Suprapubic skin (tissue), 4 donors: ENCODE measurements at regions not wholly inside any gene's neighbourhood (a gene's known extent, or its start where the extent isn't known, plus 50 kb on each side); places are given as distances from the start of the nearest gene placed in this dataset.

ENCODE experiments used
- DNase-seq, 2 donors: peaks; one replicate each; pipeline ENCODE4 v3.0.0-alpha.2; 2019; ENCODE audit warnings: low spot score in 2 of 2
- H3K27ac ChIP-seq: fragments of 200-600 bp; sonication (generic); one replicate; pipeline ENCODE4 v1.5.1; 2019
- H3K27me3 ChIP-seq: fragments of 200-600 bp; sonication (generic); one replicate; pipeline ENCODE4 v1.5.1; 2019
- H3K36me3 ChIP-seq: fragments of 200-600 bp; sonication (generic); one replicate; pipeline ENCODE4 v1.5.1; 2019
- H3K4me1 ChIP-seq: fragments of 200-600 bp; sonication (generic); one replicate; pipeline ENCODE4 v1.5.1; 2019
- H3K4me3 ChIP-seq: fragments of 200-600 bp; sonication (generic); one replicate; pipeline ENCODE4 v1.5.1; 2019; ENCODE audit warnings: mild to moderate bottlenecking
- H3K9me3 ChIP-seq: fragments of 200-600 bp; sonication (generic); one replicate; pipeline ENCODE4 v1.5.1; 2019
- EP300 ChIP-seq: sonication (generic); formaldehyde crosslinking; IDR thresholded peaks from one replicate; pipeline ENCODE4 v1.6.1; 2017; ENCODE audit warnings: antibody characterized with exemption
- POLR2A ChIP-seq, 2 donors: fragments of 450-650 bp; IDR thresholded peaks; one replicate each; pipeline ENCODE4 v1.6.1; 2017; ENCODE audit warnings: antibody characterized with exemption in 2 of 2, mild to moderate bottlenecking in 2 of 2, moderate library complexity in 2 of 2
- POLR2AphosphoS5 ChIP-seq, 3 donors: sonication (generic); formaldehyde crosslinking; IDR thresholded peaks; one replicate each; pipeline ENCODE4 v1.6.1; 2017; ENCODE audit warnings: antibody characterized with exemption in 3 of 3
- WGBS: methylation state at CpG from one replicate; pipeline ENCODE4 v1.1.5; 2018; 5-methylcytosine and 5-hydroxymethylcytosine counted together
- TF ChIP-seq, protein P1 (sequence below), 2 donors: fragments of 200-600 bp in 1 of 2; fragments of 450-650 bp in 1 of 2; sonication (generic) in 1 of 2; IDR thresholded peaks; one replicate each; pipeline ENCODE4 v1.5.1; 2016 to 2019; ENCODE audit warnings: antibody characterized with exemption in 2 of 2, mild to moderate bottlenecking in 1 of 2, moderate library complexity in 1 of 2

DNA sequence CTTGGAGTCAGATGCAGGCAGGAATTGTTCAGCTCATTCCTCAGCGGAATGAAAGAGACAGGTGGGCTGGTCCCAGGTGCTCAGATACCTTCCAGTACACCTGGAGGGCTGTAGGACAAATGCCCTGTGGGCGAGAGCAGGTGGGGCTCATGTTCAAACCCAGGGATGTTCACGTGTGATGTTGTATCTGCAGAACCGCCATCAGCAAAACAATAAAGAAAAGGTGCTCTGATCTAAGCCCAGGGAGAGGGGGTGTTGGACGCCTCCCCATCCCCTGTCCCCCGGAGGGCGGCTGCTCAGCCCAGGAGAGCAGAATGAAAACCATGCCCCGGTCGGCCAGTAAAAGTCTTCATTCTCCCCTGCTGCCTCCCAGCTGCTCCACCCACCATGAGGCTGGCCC lies 197.4 kb downstream of the HAUS1 start:
- H3K27ac ChIP-seq = no peak overlapping the region
- no peaks in the 10 kb centered on the region for H3K9me3 ChIP-seq
- no peaks in the 10 kb centered on the region for H3K4me1 ChIP-seq
- no peaks in the 10 kb centered on the region for H3K36me3 ChIP-seq
- H3K27me3 ChIP-seq = no peaks in the 10 kb centered on the region
- TF ChIP-seq POLR2AphosphoS5 (IDR thresholded peaks at IDR 0.05) (no peak), POLR2A (IDR thresholded peaks at IDR 0.05) (no peak), EP300 (no peak)
- TF ChIP-seq, protein P1, sequence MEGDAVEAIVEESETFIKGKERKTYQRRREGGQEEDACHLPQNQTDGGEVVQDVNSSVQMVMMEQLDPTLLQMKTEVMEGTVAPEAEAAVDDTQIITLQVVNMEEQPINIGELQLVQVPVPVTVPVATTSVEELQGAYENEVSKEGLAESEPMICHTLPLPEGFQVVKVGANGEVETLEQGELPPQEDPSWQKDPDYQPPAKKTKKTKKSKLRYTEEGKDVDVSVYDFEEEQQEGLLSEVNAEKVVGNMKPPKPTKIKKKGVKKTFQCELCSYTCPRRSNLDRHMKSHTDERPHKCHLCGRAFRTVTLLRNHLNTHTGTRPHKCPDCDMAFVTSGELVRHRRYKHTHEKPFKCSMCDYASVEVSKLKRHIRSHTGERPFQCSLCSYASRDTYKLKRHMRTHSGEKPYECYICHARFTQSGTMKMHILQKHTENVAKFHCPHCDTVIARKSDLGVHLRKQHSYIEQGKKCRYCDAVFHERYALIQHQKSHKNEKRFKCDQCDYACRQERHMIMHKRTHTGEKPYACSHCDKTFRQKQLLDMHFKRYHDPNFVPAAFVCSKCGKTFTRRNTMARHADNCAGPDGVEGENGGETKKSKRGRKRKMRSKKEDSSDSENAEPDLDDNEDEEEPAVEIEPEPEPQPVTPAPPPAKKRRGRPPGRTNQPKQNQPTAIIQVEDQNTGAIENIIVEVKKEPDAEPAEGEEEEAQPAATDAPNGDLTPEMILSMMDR (IDR thresholded peaks at IDR 0.05) = no peak
- 78% methylated on average over 4 of the region's 9 CpGs for WGBS
- DNase-seq = no peak
- H3K4me3 ChIP-seq = no peak overlapping the region

DNA sequence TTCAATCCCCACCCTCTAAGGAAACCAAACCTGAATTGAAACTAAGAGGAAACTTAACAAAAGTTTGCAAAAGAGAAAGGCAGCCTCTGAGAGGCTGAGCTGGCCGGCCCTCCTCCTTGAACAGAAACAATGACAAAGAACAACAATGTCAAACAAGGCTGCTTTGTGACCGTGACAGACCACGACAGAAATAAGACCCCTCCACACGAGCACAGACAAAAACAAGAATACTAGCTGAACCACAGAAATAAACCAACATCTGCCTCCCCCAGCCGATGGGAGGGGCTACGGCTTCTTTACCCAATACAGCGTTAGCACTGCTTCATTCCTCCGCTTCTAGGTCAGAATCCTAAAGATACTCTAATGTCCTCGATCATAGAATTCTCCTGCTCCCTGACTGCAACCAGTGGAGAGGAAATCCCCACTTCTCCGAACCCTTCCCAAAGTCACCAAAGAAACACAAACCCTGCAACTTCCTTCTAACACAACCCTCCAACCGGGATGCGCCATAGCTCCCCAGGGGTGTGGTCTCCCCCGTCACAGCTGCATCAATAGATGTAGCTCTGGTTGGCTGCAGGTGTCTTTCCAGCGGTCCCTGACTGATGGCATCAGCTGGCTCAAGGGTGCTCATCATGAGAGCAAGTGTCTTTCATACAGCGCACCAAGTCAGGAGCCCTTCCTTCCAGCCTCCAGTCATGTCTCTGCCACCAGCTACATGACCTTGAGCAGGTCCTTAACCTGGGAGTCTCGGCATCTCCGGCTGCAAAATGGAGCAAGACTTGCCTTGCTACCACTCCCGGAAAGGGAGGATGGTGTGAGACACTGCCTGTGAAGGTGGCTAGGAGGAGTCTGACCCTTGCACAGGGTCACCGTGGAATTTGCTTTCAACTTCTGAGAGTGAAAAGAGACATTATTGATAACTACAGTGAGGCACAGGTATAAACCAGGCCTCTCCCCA lies 198.6 kb downstream of the HAUS1 start:
- Histone ChIP-seq H3K9me3 (no peaks in the 10 kb centered on the region), H3K36me3 (no peaks in the 10 kb centered on the region), H3K4me3 (no peak overlapping the region), H3K27ac (no peak overlapping the region), H3K27me3 (no peaks in the 10 kb centered on the region), H3K4me1 (no peaks in the 10 kb centered on the region)
- no peak for DNase-seq
- no peak for TF ChIP-seq POLR2A (IDR thresholded peaks at IDR 0.05)
- TF ChIP-seq, protein P1 (IDR thresholded peaks at IDR 0.05) = no peak
- no peak for TF ChIP-seq POLR2AphosphoS5 (IDR thresholded peaks at IDR 0.05)
- TF ChIP-seq EP300 = no peak
- 77% methylated on average over 19 of the region's 19 CpGs for WGBS

DNA sequence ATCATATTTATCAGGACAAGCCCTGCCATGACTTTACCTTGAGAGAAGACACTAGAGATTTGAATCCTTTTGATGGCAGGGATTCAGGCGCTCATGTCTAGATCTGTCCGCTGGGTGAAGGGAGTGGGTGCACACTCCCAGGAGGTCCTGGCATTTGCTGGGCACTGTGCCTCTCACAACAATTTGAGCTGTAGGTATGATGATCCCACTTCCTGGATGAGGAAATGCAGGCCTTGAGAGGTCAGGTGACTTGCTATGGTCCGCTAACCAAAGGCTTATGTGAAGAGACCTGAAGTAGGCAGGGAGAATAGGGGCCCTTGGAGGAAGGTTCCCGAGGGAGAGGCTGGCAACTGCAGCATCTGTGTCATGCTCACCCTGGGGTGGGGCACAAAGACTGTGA lies 206.1 kb downstream of the HAUS1 start:
- H3K36me3 ChIP-seq = no peaks in the 10 kb centered on the region
- 69% methylated on average over 4 of the region's 4 CpGs for WGBS
- no peak overlapping the region for H3K4me3 ChIP-seq
- H3K4me1 ChIP-seq = no peaks in the 10 kb centered on the region
- no peak for TF ChIP-seq EP300
- H3K9me3 ChIP-seq = no peaks in the 10 kb centered on the region
- DNase-seq = no peak
- H3K27me3 ChIP-seq = no peaks in the 10 kb centered on the region
- H3K27ac ChIP-seq = no peak overlapping the region

DNA sequence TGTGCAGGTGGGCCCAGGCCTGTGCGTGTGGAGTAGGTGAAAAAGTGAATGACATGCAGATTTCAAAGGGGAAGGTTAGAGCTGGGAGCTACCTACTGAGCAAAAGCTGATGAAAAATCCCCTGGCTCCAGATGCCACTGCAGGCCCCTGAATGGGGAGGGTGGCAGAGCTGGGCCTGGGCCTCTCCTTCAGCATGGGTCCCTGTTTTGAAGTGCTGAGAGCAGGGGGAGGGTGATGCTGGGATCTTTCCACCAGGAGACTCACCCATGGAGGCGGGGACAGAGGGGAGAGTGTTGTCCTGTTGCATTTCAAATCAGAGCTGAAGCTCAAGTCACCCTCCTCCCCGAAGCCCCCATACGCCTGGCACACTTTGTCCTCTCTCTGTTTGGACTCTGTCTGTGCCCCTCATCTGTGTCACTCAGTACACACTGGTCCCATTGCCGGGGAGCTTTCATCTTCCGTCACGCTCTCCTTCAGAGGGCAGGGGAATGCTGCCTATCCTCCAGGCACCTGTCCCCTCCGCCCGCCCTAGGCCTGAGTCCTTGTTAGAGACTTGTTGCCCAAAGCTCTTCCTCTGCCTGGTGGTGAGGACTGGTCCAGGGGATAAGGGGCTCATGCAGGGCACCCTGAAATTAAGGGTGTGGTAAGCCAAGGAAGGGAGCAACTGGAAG lies 206.6 kb downstream of the HAUS1 start:
- no peaks in the 10 kb centered on the region for H3K9me3 ChIP-seq
- no peaks in the 10 kb centered on the region for H3K36me3 ChIP-seq
- H3K27ac ChIP-seq = no peak overlapping the region
- no peaks in the 10 kb centered on the region for H3K27me3 ChIP-seq
- WGBS = 82% methylated on average over 9 of the region's 9 CpGs
- H3K4me3 ChIP-seq = no peak overlapping the region
- no peak for DNase-seq
- TF ChIP-seq POLR2A (IDR thresholded peaks at IDR 0.05) (no peak), POLR2AphosphoS5 (IDR thresholded peaks at IDR 0.05) (no peak), EP300 (no peak)
- TF ChIP-seq, protein P1 (IDR thresholded peaks at IDR 0.05) = no peak
- no peaks in the 10 kb centered on the region for H3K4me1 ChIP-seq

DNA sequence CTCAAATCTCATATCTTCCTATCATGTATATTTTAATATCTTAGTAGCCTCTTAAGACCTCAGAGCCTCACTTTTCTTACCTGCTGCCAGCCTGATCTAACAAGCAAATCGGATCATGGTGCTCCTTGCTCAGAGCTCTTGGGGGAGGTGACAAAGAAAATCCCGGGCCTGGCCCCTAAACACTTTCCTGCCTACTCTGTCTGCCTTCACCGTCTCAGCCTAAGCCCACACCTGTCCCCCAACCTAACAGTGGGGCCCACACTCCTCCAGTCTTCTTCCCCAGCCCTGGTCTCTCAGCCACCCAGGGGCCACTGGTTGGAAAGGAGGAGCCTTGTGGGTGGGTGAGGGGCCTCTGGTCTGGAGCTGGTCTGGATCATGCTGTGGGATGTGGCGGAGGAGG lies 207.3 kb downstream of the HAUS1 start:
- Histone ChIP-seq H3K4me3 (no peak overlapping the region), H3K27ac (no peak overlapping the region), H3K4me1 (no peaks in the 10 kb centered on the region), H3K9me3 (no peaks in the 10 kb centered on the region), H3K36me3 (no peaks in the 10 kb centered on the region), H3K27me3 (no peaks in the 10 kb centered on the region)
- 74% methylated on average over 4 of the region's 4 CpGs for WGBS
- no peak for TF ChIP-seq EP300
- TF ChIP-seq POLR2A (IDR thresholded peaks at IDR 0.05) = no peak
- no peak for TF ChIP-seq POLR2AphosphoS5 (IDR thresholded peaks at IDR 0.05)
- TF ChIP-seq, protein P1 (IDR thresholded peaks at IDR 0.05) = no peak
- DNase-seq = no peak
